ENCODE measurements at regions not wholly inside any gene's neighbourhood (a gene's known extent, or its start where the extent isn't known, plus 50 kb on each side); places are given as distances from the start of the nearest gene placed in this dataset.

- H3K79me2 ChIP-seq (ENCODE audit: control insufficient read depth, insufficient read depth, low read length), result no peaks in the 10 kb centered on the region
- intact Hi-C loops (cut with micrococcal nuclease), result no loop called here
Observed at GRCh38 chr16:17544304-17544703, 73.5 kb upstream of the XYLT1 start.

GRCh38 chr16:17543073-17543472 lies 72.3 kb upstream of the XYLT1 start:
- no peak overlapping the region for H2AFZ ChIP-seq (ENCODE audit: insufficient read depth, low read depth, low read length, poor library complexity, severe bottlenecking)
- no peak overlapping the region for H3K9ac ChIP-seq (ENCODE audit: low read length)
- Mint-ChIP-seq H3K4me1 (no peaks in the 10 kb centered on the region), H3K4me3 (no peak overlapping the region), H3K9me3 (ENCODE audit: insufficient read depth) (no peaks in the 10 kb centered on the region), H3K27me3 (peaks cover 9% of the 10 kb centered on the region), H3K27ac (no peak overlapping the region)
- no peaks in the 10 kb centered on the region for H3K36me3 ChIP-seq (replicated peaks in 1 of 2; ENCODE audit: control extremely low read depth in 1 of 2, control insufficient read depth in 1 of 2, extremely low read depth in 1 of 2, insufficient read depth in 2 of 2, low read length in 1 of 2)
- no peaks in the 10 kb centered on the region for H3K79me2 ChIP-seq (ENCODE audit: control insufficient read depth, insufficient read depth, low read length)
- H3K4me3 ChIP-seq (ENCODE audit: control extremely low read depth in 1 of 5, extremely low read depth in 1 of 5, insufficient read depth in 1 of 5, low read depth in 2 of 5, low read length in 4 of 5), result no peak overlapping the region
- H3K9me3 ChIP-seq (ENCODE audit: control extremely low read depth in 1 of 3, control insufficient read depth in 2 of 3, insufficient read depth in 1 of 3, low read length in 2 of 3), result no peaks in the 10 kb centered on the region
- intact Hi-C loops (cut with micrococcal nuclease), result no loop called here
- ChIA-PET CTCF (no interaction called here), POLR2A (no interaction called here)
- H3K4me2 ChIP-seq (replicated peaks; ENCODE audit: low read depth, low read length, poor library complexity, severe bottlenecking), result no peak overlapping the region
- WGBS (ENCODE audit: insufficient coverage), result no CpG with 5 or more reads among the region's 2 CpGs
- TF ChIP-seq EZH2 (IDR thresholded peaks at IDR 0.05; ENCODE audit: borderline replicate concordance, insufficient read depth, low read depth, low read length, poor library complexity, severe bottlenecking), result no peak
- no peak for TF ChIP-seq CTCF (IDR thresholded peaks at IDR 0.05)
- no peaks in the 10 kb centered on the region for H4K20me1 ChIP-seq (ENCODE audit: control insufficient read depth, insufficient read depth, low read length, poor library complexity, severe bottlenecking)
- no peaks in the 10 kb centered on the region for H3K4me1 ChIP-seq (ENCODE audit: control insufficient read depth in 2 of 2, insufficient read depth in 2 of 2, low read length in 2 of 2)
- ATAC-seq (ENCODE audit: low read depth) (no peak), DNase-seq (no peak)
- H3K27me3 ChIP-seq (replicated peaks in 1 of 4; ENCODE audit: control extremely low read depth in 1 of 4, control insufficient read depth in 3 of 4, insufficient read depth in 4 of 4, low read length in 3 of 4), result peaks cover 0 to 4% (median 0%) of the 10 kb centered on the region in 4 experiments
- H3K27ac ChIP-seq (ENCODE audit: low read length in 2 of 2), result no peak overlapping the region

More at GRCh38 chr16:17544304-17544703, 73.5 kb upstream of the XYLT1 start:
- POLR2A ChIA-PET, result no interaction called here
- Mint-ChIP-seq H3K27me3 (peaks cover 7% of the 10 kb centered on the region), H3K9me3 (ENCODE audit: insufficient read depth) (no peaks in the 10 kb centered on the region), H3K27ac (no peak overlapping the region), H3K4me1 (no peaks in the 10 kb centered on the region), H3K4me3 (no peak overlapping the region)
- 100% methylated on average over 1 of the region's 2 CpGs for WGBS (ENCODE audit: insufficient coverage)
- Histone ChIP-seq H3K27ac (ENCODE audit: low read length in 2 of 2) (no peak overlapping the region), H3K36me3 (replicated peaks in 1 of 2; ENCODE audit: control extremely low read depth in 1 of 2, control insufficient read depth in 1 of 2, extremely low read depth in 1 of 2, insufficient read depth in 2 of 2, low read length in 1 of 2) (no peaks in the 10 kb centered on the region), H3K4me2 (replicated peaks; ENCODE audit: low read depth, low read length, poor library complexity, severe bottlenecking) (no peak overlapping the region), H3K9me3 (ENCODE audit: control extremely low read depth in 1 of 3, control insufficient read depth in 2 of 3, insufficient read depth in 1 of 3, low read length in 2 of 3) (no peaks in the 10 kb centered on the region), H3K9ac (ENCODE audit: low read length) (no peak overlapping the region), H3K4me3 (ENCODE audit: control extremely low read depth in 1 of 5, extremely low read depth in 1 of 5, insufficient read depth in 1 of 5, low read depth in 2 of 5, low read length in 4 of 5) (no peak overlapping the region), H3K27me3 (replicated peaks in 1 of 4; ENCODE audit: control extremely low read depth in 1 of 4, control insufficient read depth in 3 of 4, insufficient read depth in 4 of 4, low read length in 3 of 4) (peaks cover 0 to 4% (median 0%) of the 10 kb centered on the region in 4 experiments), H4K20me1 (ENCODE audit: control insufficient read depth, insufficient read depth, low read length, poor library complexity, severe bottlenecking) (no peaks in the 10 kb centered on the region), H2AFZ (ENCODE audit: insufficient read depth, low read depth, low read length, poor library complexity, severe bottlenecking) (no peak overlapping the region), H3K4me1 (ENCODE audit: control insufficient read depth in 2 of 2, insufficient read depth in 2 of 2, low read length in 2 of 2) (no peaks in the 10 kb centered on the region)
- CTCF ChIA-PET, result interaction anchor here (1.4 kb wide), 1 partner anchor 14 kb away, joined by 3 read pairs; no protein-coding TSS in a partner anchor
- no peak for TF ChIP-seq EZH2 (IDR thresholded peaks at IDR 0.05; ENCODE audit: borderline replicate concordance, insufficient read depth, low read depth, low read length, poor library complexity, severe bottlenecking)
- TF ChIP-seq CTCF (IDR thresholded peaks at IDR 0.05), result no peak
- DNase-seq, result no peak
- no peak for ATAC-seq (ENCODE audit: low read depth)

Measured in B cell (primary cell).